ENCODE measurements at regions not wholly inside any gene's neighbourhood (a gene's known extent, or its start where the extent isn't known, plus 50 kb on each side); places are given as distances from the start of the nearest gene placed in this dataset.

- TF ChIP-seq POLR2A (IDR thresholded peaks at IDR 0.05; ENCODE audit: low read length) (no peak), GATA1 (IDR thresholded peaks at IDR 0.05; ENCODE audit: low read depth, low read length) (no peak)
Observed at GRCh38 chr12:131347732-131348131, 363.2 kb upstream of the SFSWAP start.
